Adrenal gland (tissue), 5 donors: ENCODE measurements at regions not wholly inside any gene's neighbourhood (a gene's known extent, or its start where the extent isn't known, plus 50 kb on each side); places are given as distances from the start of the nearest gene placed in this dataset.
"Not testable (repeated sequence)": the region's sequence is repeated elsewhere in the genome, so short reads cannot be mapped to it uniquely, and the experiment has no call there.

Source experiments
- CTCF ChIP-seq, 6 experiments: fragments of 450-650 bp in 4 of 6; fragments of 200-600 bp in 2 of 6; sonication (generic) in 1 of 6; IDR thresholded peaks; 1 replicate in 5 of 6; 2 replicates in 1 of 6; pipeline versions ENCODE4 v1.5.1 to v1.8.0; 2016 to 2021; ENCODE audit warnings: antibody characterized with exemption in 6 of 6, mild to moderate bottlenecking in 2 of 6, moderate library complexity in 1 of 6
- POLR2A ChIP-seq, 2 donors: fragments of 450-650 bp; IDR thresholded peaks; one replicate each; pipeline ENCODE4 v1.6.1; 2017; ENCODE audit warnings: antibody characterized with exemption in 2 of 2, mild to moderate bottlenecking in 2 of 2, moderate library complexity in 1 of 2
- donor health status: DM: no; HTN: no; CAD: no.

GRCh38 chr21:6375776-6376175 lies 4145.6 kb upstream of the TPTE start:
- not testable (repeated sequence) for TF ChIP-seq CTCF, POLR2A (IDR thresholded peaks at IDR 0.05)
